HPDE6-E6E7 (cell line): ENCODE measurements at regions not wholly inside any gene's neighbourhood (a gene's known extent, or its start where the extent isn't known, plus 50 kb on each side); places are given as distances from the start of the nearest gene placed in this dataset.
A peak's percentile ranks its signal among the peaks of the same experiment; 100 is the strongest.
"Not testable (repeated sequence)": the region's sequence is repeated elsewhere in the genome, so short reads cannot be mapped to it uniquely, and the experiment has no call there.

Experiments used
- DNase-seq: peaks from one replicate; pipeline ENCODE4 v3.0.0; 2011; ENCODE audit warnings: missing footprints; ENCODE audit errors: extremely low spot score

- DNase-seq: no peak
Observed at GRCh38 chr2:155905657-155906056, 426.9 kb downstream of the NR4A2 start.

DNA sequence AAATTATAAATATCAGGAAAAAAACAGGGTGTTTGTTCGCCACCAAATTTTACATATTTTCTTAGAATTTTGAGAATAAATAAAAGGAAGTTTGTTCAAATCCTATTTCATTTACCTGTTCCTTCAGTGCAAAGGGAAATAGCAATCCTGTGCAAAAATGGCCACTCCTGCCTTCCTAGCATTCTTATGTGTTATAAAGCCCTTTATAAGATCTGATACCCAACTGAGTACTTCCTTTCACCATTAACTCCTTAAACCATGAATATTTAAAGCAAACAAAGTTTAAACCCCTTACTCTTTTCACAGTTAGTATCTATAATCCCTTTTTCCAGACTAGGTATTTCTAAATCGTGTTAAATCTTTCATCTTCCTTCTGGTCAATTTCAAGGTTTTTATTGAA, 427.8 kb downstream of the NR4A2 start:
- DNase-seq: no peak

DNA sequence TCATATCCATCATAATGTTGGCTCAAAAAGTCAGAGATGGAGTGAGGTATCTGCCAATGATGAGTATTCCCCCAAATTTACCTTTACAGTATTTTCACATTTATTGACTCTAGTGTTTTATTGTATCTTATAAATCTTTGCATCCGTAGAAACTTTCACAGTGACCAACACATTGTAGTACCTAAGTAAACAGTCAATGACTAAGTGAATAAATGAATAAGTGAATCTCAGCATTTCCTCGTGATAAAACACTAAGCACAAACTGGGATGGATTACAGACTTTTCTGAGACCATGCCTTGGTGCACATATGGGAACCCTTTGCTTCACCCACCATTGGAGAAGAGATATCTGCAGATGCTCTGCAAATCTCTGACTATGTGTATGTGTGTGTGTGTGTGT, 429.9 kb downstream of the NR4A2 start:
- DNase-seq: no peak

- DNase-seq: peak; percentile 47
Observed at GRCh38 chr2:155895016-155895415, 437.5 kb downstream of the NR4A2 start.

DNA sequence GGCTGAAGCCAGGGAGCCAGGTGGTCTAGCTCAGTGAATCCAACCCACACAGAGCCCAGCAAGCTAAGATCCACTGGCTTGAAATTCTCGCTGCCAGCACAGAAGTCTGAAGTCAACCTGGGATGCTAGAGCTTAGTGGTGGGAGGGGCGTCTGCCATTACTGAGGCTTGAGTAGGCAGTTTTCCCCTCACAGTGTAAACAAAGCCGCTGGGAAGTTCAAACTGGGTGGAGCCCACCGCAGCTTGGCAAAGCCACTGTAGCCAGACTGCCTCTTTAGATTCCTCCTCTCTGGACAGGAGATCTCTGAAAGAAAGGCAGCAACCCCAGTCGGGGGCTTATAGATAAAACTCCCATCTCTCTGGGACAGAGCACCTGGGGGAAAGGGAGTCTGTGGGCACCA, 452.1 kb downstream of the NR4A2 start:
- not testable (repeated sequence) for DNase-seq

- DNase-seq: peak; percentile 14
Observed at GRCh38 chr2:155879900-155880299, 452.6 kb downstream of the NR4A2 start.

DNA sequence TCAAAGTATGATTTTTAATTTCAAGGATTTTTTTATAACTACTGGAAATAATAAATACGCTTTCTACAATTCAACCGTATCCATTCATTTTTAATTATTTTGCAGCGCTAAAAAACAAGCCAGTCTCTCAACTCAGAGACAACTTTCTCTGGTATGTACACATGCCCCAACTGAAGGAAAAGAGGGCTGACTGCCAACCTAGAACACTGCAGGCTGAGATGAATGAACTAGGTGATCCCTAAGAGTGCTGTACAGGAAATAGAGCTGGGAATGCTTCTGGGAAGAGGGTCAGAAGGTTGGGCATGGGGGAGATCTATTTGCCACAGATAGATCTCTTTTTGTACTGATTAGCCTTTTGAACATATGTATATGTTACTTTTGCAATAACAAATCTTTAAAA, 460.1 kb downstream of the NR4A2 start:
- DNase-seq: no peak

- DNase-seq: no peak
Observed at GRCh38 chr2:155871940-155872339, 460.6 kb downstream of the NR4A2 start.

DNA sequence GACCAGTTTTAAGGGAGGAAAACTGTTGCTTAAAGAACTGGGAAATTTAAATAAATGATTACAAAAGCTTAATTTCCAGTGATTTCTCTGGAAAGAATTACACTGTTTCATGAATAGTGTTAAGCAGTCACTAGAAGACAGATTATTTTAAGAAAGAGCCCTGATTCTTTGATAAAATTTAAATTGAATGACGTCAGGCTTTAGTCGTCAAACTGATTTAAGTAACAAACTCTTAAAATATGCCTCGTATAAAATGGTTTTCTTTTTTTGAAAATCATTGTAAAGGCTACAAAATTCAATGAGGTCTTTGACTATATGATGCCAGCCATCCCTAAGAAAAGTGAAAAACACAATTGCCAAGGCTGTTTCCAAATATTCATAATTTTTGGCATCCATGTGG, 465.0 kb downstream of the NR4A2 start:
- DNase-seq: no peak

- no peak for DNase-seq
Observed at GRCh38 chr2:155866477-155866876, 466.0 kb downstream of the NR4A2 start.

DNA sequence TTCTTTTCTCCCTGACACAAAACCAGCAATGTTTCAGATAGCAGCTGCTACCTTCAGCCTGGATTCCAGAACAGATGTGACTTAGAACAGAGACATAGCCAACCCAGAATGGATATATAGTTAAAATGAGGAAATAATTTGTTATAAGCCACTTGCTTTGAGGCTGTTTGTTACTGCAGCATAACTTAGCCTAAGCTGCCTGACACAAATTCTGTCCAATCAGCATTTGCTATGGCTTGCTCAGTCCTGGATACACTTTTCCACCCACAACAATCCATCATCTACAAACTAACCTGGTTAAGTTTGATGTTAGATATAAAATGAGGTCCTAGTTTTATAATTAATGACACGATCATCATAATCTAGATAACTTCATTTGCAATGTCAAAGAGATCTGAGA, 480.4 kb downstream of the NR4A2 start:
- DNase-seq: no peak

DNA sequence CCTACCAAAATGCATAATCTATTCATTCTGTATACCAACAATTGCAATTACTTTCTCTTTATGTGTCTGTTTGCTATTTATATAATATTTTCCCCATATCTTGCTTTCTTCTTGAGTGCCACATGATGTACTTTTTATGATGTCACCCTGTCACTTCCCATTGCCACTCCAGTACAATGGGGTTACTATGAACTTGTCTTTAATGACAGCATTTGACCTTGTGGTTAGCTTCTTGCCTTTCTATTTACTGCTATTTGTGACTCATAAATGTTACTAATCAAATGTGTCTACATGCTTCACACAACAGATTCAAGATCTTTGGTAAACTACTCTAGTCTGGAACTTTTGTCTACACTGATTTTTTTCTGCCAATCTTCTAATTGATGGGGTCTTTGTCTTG, 486.3 kb downstream of the NR4A2 start:
- DNase-seq: peak; percentile 29

DNA sequence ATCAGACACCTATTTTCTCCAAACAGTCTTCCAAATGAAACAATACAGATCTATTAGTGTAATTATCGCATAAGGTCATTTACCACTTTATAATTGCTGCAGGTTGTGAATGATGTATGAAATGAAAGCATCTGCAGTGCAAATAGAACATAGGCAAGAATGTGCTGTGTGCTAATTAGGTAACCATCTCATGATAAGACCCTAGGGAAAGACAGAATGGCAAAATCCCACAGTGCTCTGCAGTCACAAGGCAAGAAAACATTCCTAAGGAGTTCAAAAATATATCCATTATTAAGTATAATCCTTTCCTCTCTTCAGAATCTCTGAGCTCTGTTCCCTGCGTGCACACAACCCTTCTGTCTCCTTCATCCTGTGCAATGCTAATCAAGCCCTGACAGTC, 488.1 kb downstream of the NR4A2 start:
- DNase-seq: no peak

- DNase-seq: no peak
Observed at GRCh38 chr2:155842103-155842502, 490.4 kb downstream of the NR4A2 start.

- no peak for DNase-seq
Observed at GRCh38 chr2:155841442-155841841, 491.1 kb downstream of the NR4A2 start.

DNA sequence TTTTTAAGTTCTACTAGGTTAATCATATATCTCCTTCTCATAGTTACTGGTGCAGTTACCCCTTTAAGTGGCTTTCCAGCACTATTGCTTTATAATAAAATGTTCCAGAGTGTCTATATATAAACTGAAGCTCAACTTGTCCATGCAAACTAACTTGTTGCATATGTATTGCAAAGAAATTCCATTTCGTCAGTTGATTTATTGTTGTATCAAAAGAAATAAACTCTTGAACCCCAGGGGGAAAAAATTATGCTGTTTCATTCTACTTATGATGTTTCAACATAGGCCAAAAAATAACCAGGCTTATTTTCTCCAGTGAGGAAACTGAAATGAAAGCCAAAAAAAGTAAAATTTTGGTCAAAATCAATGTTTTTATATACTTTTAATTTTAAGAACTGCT, 491.9 kb downstream of the NR4A2 start:
- no peak for DNase-seq

DNA sequence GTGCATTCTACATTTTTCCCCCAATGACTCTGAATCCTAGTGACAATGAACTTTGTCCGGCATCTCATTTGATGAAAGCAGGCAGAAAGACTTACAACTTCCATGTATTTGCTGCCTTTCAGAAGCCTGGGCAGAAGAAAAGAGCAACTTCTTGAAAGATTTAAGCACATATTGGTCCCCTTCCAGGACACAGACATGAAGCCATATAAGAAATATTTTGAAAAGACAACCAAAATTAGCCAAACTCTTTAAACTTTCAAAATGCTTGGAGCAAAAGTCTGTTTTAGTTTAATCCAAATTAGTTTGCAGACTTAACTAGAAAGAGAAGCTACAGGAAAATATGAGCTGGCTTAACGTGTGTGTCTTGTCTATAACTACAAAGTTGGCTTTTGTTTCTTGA, 492.5 kb downstream of the NR4A2 start:
- no peak for DNase-seq

GRCh38 chr2:155839436-155839835, 493.1 kb downstream of the NR4A2 start:
- DNase-seq: no peak

GRCh38 chr2:155836439-155836838, 496.1 kb downstream of the NR4A2 start:
- DNase-seq: no peak

- DNase-seq: no peak
Observed at GRCh38 chr2:155830817-155831579, 501.5 kb downstream of the NR4A2 start.

DNA sequence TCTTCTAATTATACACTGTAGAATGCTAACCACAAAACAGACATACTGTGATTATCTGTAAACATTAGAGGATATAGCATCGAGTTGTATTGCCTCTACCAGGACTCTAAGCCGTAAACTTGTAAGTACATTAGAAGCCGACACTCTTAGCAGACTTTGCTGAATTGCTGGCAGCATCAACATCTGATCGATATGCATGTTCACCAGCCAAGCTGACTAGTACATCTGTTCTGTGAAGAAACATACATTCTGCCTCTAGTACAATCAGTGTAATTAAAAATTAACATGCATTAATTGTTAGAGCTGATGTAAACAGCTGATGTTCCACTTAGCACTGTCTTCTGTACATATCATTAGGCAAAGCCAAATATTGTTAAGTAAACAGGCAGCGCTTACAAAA, 502.2 kb downstream of the NR4A2 start:
- DNase-seq: no peak

DNA sequence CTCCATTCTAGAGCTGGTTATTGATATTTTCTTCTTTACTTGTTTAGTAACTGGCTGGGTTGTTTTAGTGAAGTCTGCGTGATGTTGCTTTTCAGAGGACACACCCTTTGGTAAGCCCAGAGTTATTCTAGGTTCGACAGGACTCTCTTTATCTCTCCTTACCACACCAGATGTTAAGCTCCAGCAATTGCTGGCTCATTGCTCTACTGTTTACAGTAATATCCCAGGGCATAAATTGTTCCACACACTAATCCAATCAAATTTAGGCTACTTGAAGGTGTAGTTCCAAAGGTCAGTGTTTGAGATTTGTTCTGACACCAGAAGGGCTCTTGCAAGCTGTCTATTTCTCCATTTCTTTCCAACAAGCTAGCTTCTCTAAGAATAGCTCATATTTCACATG, 506.6 kb downstream of the NR4A2 start:
- DNase-seq: no peak

GRCh38 chr2:155815851-155816250, 516.7 kb downstream of the NR4A2 start:
- DNase-seq: peak; percentile 3

GRCh38 chr2:155815275-155815674, 517.2 kb downstream of the NR4A2 start:
- DNase-seq: no peak
